ENCODE measurements at regions not wholly inside any gene's neighbourhood (a gene's known extent, or its start where the extent isn't known, plus 50 kb on each side); places are given as distances from the start of the nearest gene placed in this dataset.

- no peak for TF ChIP-seq CTCF (IDR thresholded peaks at IDR 0.05)
- no peak for TF ChIP-seq POLR2A (IDR thresholded peaks at IDR 0.05)
Measured at GRCh38 chr10:23610626-23611307, 171.9 kb downstream of the OTUD1 start.
